ENCODE measurements at regions not wholly inside any gene's neighbourhood (a gene's known extent, or its start where the extent isn't known, plus 50 kb on each side); places are given as distances from the start of the nearest gene placed in this dataset.

GRCh38 chr9:8114826-8115225 is 315.2 kb upstream of the DMAC1 start:
- Histone ChIP-seq H3K27ac (ENCODE audit: low read depth, low read length) (no peak overlapping the region), H3K36me3 (ENCODE audit: control insufficient read depth in 2 of 3, insufficient read depth in 3 of 3, low read length in 3 of 3) (no peaks in the 10 kb centered on the region), H3K9me3 (ENCODE audit: control insufficient read depth in 2 of 3, low read length in 3 of 3) (no peaks in the 10 kb centered on the region), H3K27me3 (ENCODE audit: control insufficient read depth in 2 of 2, insufficient read depth in 2 of 2, low read length in 2 of 2) (no peaks in the 10 kb centered on the region), H3K4me3 (ENCODE audit: low read length) (no peak overlapping the region), H3K4me1 (ENCODE audit: control insufficient read depth in 2 of 2, insufficient read depth in 2 of 2, low read length in 2 of 2) (no peaks in the 10 kb centered on the region)
- no peak overlapping the region for H3K27ac Mint-ChIP-seq
- ChIA-PET POLR2A (no interaction called here), CTCF (no interaction called here)
- no peak overlapping the region for H3K4me3 Mint-ChIP-seq
- H3K27me3 Mint-ChIP-seq: no peaks in the 10 kb centered on the region
- DNase-seq (no peak), ATAC-seq (no peak)
- peaks cover 0 to 3% (median 0%) of the 10 kb centered on the region in 11 donors for H3K9me3 Mint-ChIP-seq
- intact Hi-C loops (cut with micrococcal nuclease): loop anchor here in 1 of 2 donors (5.0 kb wide), 1 partner anchor 543 kb away; no protein-coding TSS in a partner anchor
- no peaks in the 10 kb centered on the region for H3K36me3 Mint-ChIP-seq
- H3K4me1 Mint-ChIP-seq: peaks cover 0 to 9% (median 0%) of the 10 kb centered on the region in 7 donors

- H3K36me3 ChIP-seq (ENCODE audit: control insufficient read depth in 2 of 3, insufficient read depth in 3 of 3, low read length in 3 of 3): no peaks in the 10 kb centered on the region
- H3K27me3 ChIP-seq (ENCODE audit: control insufficient read depth in 2 of 2, insufficient read depth in 2 of 2, low read length in 2 of 2): no peaks in the 10 kb centered on the region
- H3K27me3 Mint-ChIP-seq: no peaks in the 10 kb centered on the region
- no peaks in the 10 kb centered on the region for H3K9me3 ChIP-seq (ENCODE audit: control insufficient read depth in 2 of 3, low read length in 3 of 3)
- H3K4me3 Mint-ChIP-seq: no peak overlapping the region
- peaks cover 0 to 17% (median 3%) of the 10 kb centered on the region in 11 donors for H3K9me3 Mint-ChIP-seq
- H3K27ac ChIP-seq (ENCODE audit: low read depth, low read length): no peak overlapping the region
- H3K27ac Mint-ChIP-seq: no peak overlapping the region
- ATAC-seq (no peak), DNase-seq (no peak)
- intact Hi-C loops (cut with micrococcal nuclease): no loop called here
- ChIA-PET CTCF (no interaction called here), POLR2A (no interaction called here)
- no peaks in the 10 kb centered on the region for H3K4me1 Mint-ChIP-seq
- H3K36me3 Mint-ChIP-seq: peaks cover 0 to 4% (median 0%) of the 10 kb centered on the region in 5 donors
- no peak overlapping the region for H3K4me3 ChIP-seq (ENCODE audit: low read length)
- H3K4me1 ChIP-seq (ENCODE audit: control insufficient read depth in 2 of 2, insufficient read depth in 2 of 2, low read length in 2 of 2): no peaks in the 10 kb centered on the region
Observed at GRCh38 chr9:8106362-8106761, 306.8 kb upstream of the DMAC1 start.

- DNase-seq (no peak), ATAC-seq (no peak)
- Histone ChIP-seq H3K4me1 (ENCODE audit: control insufficient read depth in 2 of 2, insufficient read depth in 2 of 2, low read length in 2 of 2) (no peaks in the 10 kb centered on the region), H3K4me3 (ENCODE audit: low read length) (no peak overlapping the region), H3K36me3 (ENCODE audit: control insufficient read depth in 2 of 3, insufficient read depth in 3 of 3, low read length in 3 of 3) (no peaks in the 10 kb centered on the region), H3K27me3 (ENCODE audit: control insufficient read depth in 2 of 2, insufficient read depth in 2 of 2, low read length in 2 of 2) (no peaks in the 10 kb centered on the region), H3K9me3 (ENCODE audit: control insufficient read depth in 2 of 3, low read length in 3 of 3) (no peaks in the 10 kb centered on the region), H3K27ac (ENCODE audit: low read depth, low read length) (no peak overlapping the region)
- ChIA-PET CTCF (no interaction called here), POLR2A (no interaction called here)
- H3K4me1 Mint-ChIP-seq: no peaks in the 10 kb centered on the region
- peaks cover 0 to 26% (median 4%) of the 10 kb centered on the region in 11 donors for H3K9me3 Mint-ChIP-seq
- no peak overlapping the region for H3K4me3 Mint-ChIP-seq
- H3K27ac Mint-ChIP-seq: no peak overlapping the region
- H3K36me3 Mint-ChIP-seq: peaks cover 0 to 4% (median 0%) of the 10 kb centered on the region in 5 donors
- H3K27me3 Mint-ChIP-seq: no peaks in the 10 kb centered on the region
- intact Hi-C loops (cut with micrococcal nuclease): no loop called here
Observed at GRCh38 chr9:8101607-8102006, 302.0 kb upstream of the DMAC1 start.

- H3K9me3 ChIP-seq (ENCODE audit: control insufficient read depth in 2 of 3, low read length in 3 of 3): no peaks in the 10 kb centered on the region
- no peaks in the 10 kb centered on the region for H3K36me3 ChIP-seq (ENCODE audit: control insufficient read depth in 2 of 3, insufficient read depth in 3 of 3, low read length in 3 of 3)
- H3K27me3 ChIP-seq (ENCODE audit: control insufficient read depth in 2 of 2, insufficient read depth in 2 of 2, low read length in 2 of 2): no peaks in the 10 kb centered on the region
- intact Hi-C loops (cut with micrococcal nuclease): no loop called here
- CTCF ChIA-PET: no interaction called here
- ATAC-seq (no peak), DNase-seq (no peak)
- H3K27ac ChIP-seq (ENCODE audit: low read depth, low read length): no peak overlapping the region
- no peaks in the 10 kb centered on the region for H3K4me1 ChIP-seq (ENCODE audit: control insufficient read depth in 2 of 2, insufficient read depth in 2 of 2, low read length in 2 of 2)
- no peak overlapping the region for H3K27ac Mint-ChIP-seq
- H3K4me3 ChIP-seq (ENCODE audit: low read length): no peak overlapping the region
- H3K4me1 Mint-ChIP-seq: no peaks in the 10 kb centered on the region
- H3K9me3 Mint-ChIP-seq: peaks cover 0 to 14% (median 2%) of the 10 kb centered on the region in 11 donors
- H3K4me3 Mint-ChIP-seq: no peak overlapping the region
- peaks cover 0 to 4% (median 0%) of the 10 kb centered on the region in 5 donors for H3K36me3 Mint-ChIP-seq
- no peaks in the 10 kb centered on the region for H3K27me3 Mint-ChIP-seq
- POLR2A ChIA-PET: no interaction called here
Observed at GRCh38 chr9:8096091-8096490, 296.5 kb upstream of the DMAC1 start.

- peaks cover 0 to 15% (median 2%) of the 10 kb centered on the region in 11 donors for H3K9me3 Mint-ChIP-seq
- no peak overlapping the region for H3K27ac Mint-ChIP-seq
- H3K4me3 Mint-ChIP-seq: no peak overlapping the region
- peaks cover 0 to 4% (median 0%) of the 10 kb centered on the region in 5 donors for H3K36me3 Mint-ChIP-seq
- Histone ChIP-seq H3K27me3 (ENCODE audit: control insufficient read depth in 2 of 2, insufficient read depth in 2 of 2, low read length in 2 of 2) (no peaks in the 10 kb centered on the region), H3K36me3 (ENCODE audit: control insufficient read depth in 2 of 3, insufficient read depth in 3 of 3, low read length in 3 of 3) (no peaks in the 10 kb centered on the region), H3K9me3 (ENCODE audit: control insufficient read depth in 2 of 3, low read length in 3 of 3) (no peaks in the 10 kb centered on the region), H3K4me1 (ENCODE audit: control insufficient read depth in 2 of 2, insufficient read depth in 2 of 2, low read length in 2 of 2) (no peaks in the 10 kb centered on the region), H3K27ac (ENCODE audit: low read depth, low read length) (no peak overlapping the region), H3K4me3 (ENCODE audit: low read length) (no peak overlapping the region)
- ATAC-seq (no peak), DNase-seq (no peak)
- CTCF ChIA-PET: no interaction called here
- H3K4me1 Mint-ChIP-seq: no peaks in the 10 kb centered on the region
- H3K27me3 Mint-ChIP-seq: no peaks in the 10 kb centered on the region
- intact Hi-C loops (cut with micrococcal nuclease): no loop called here
- POLR2A ChIA-PET: no interaction called here
Observed at GRCh38 chr9:8095672-8096086, 296.1 kb upstream of the DMAC1 start.

GRCh38 chr9:8088477-8088876 is 288.9 kb upstream of the DMAC1 start:
- H3K36me3 Mint-ChIP-seq: peaks cover 0 to 7% (median 0%) of the 10 kb centered on the region in 5 donors

GRCh38 chr9:8085986-8086385 is 286.4 kb upstream of the DMAC1 start:
- intact Hi-C loops (cut with micrococcal nuclease): no loop called here
- ChIA-PET CTCF (no interaction called here), POLR2A (no interaction called here)
- Histone ChIP-seq H3K36me3 (ENCODE audit: control insufficient read depth in 2 of 3, insufficient read depth in 3 of 3, low read length in 3 of 3) (no peaks in the 10 kb centered on the region), H3K27ac (ENCODE audit: low read depth, low read length) (no peak overlapping the region), H3K9me3 (ENCODE audit: control insufficient read depth in 2 of 3, low read length in 3 of 3) (no peaks in the 10 kb centered on the region), H3K27me3 (ENCODE audit: control insufficient read depth in 2 of 2, insufficient read depth in 2 of 2, low read length in 2 of 2) (no peaks in the 10 kb centered on the region), H3K4me3 (ENCODE audit: low read length) (no peak overlapping the region), H3K4me1 (ENCODE audit: control insufficient read depth in 2 of 2, insufficient read depth in 2 of 2, low read length in 2 of 2) (no peaks in the 10 kb centered on the region)
- DNase-seq: no peak
- Mint-ChIP-seq H3K27ac (no peak overlapping the region), H3K27me3 (peaks cover 0 to 4% (median 0%) of the 10 kb centered on the region in 5 donors), H3K4me1 (peaks cover 0 to 2% (median 0%) of the 10 kb centered on the region in 7 donors), H3K36me3 (peaks cover 0 to 7% (median 0%) of the 10 kb centered on the region in 5 donors), H3K4me3 (no peak overlapping the region), H3K9me3 (peaks cover 3 to 13% (median 6%) of the 10 kb centered on the region in 11 donors)
- ATAC-seq: no peak

More at GRCh38 chr9:8088477-8088876, 288.9 kb upstream of the DMAC1 start:
- intact Hi-C loops (cut with micrococcal nuclease): loop anchor here in 1 of 2 donors (2.0 kb wide), 1 partner anchor 244 kb away; no protein-coding TSS in a partner anchor
- no peaks in the 10 kb centered on the region for H3K9me3 ChIP-seq (ENCODE audit: control insufficient read depth in 2 of 3, low read length in 3 of 3)
- H3K4me3 Mint-ChIP-seq: no peak overlapping the region
- H3K4me3 ChIP-seq (ENCODE audit: low read length): no peak overlapping the region
- peaks cover 0 to 7% (median 2%) of the 10 kb centered on the region in 11 donors for H3K9me3 Mint-ChIP-seq
- H3K4me1 Mint-ChIP-seq: peaks cover 0 to 2% (median 0%) of the 10 kb centered on the region in 7 donors
- no peaks in the 10 kb centered on the region for H3K4me1 ChIP-seq (ENCODE audit: control insufficient read depth in 2 of 2, insufficient read depth in 2 of 2, low read length in 2 of 2)
- POLR2A ChIA-PET: no interaction called here
- DNase-seq (no peak), ATAC-seq (no peak)
- no peaks in the 10 kb centered on the region for H3K27me3 ChIP-seq (ENCODE audit: control insufficient read depth in 2 of 2, insufficient read depth in 2 of 2, low read length in 2 of 2)
- H3K27ac ChIP-seq (ENCODE audit: low read depth, low read length): no peak overlapping the region
- no peaks in the 10 kb centered on the region for H3K27me3 Mint-ChIP-seq
- H3K36me3 ChIP-seq (ENCODE audit: control insufficient read depth in 2 of 3, insufficient read depth in 3 of 3, low read length in 3 of 3): no peaks in the 10 kb centered on the region
- CTCF ChIA-PET: no interaction called here
- H3K27ac Mint-ChIP-seq: no peak overlapping the region
